SK-N-SH treated with all-trans-retinoic acid at 6 μM for 48 hours (cell line): ENCODE measurements at regions not wholly inside any gene's neighbourhood (a gene's known extent, or its start where the extent isn't known, plus 50 kb on each side); places are given as distances from the start of the nearest gene placed in this dataset.

Source experiments
- ATAC-seq: fragments of 200-7000 bp; cut with Tn5 transposase; 3 replicates; pipeline ENCODE4 v1.9.1; 2020; ENCODE audit warnings: mild to moderate bottlenecking, moderate library complexity
- ARNTL ChIP-seq: fragments of 450-650 bp; formaldehyde crosslinking; IDR thresholded peaks from 2 replicates; pipeline ENCODE4 v1.5.0; 2020; ENCODE audit warnings: low read depth, mild to moderate bottlenecking, moderate library complexity, borderline replicate concordance
- BACH2 ChIP-seq: fragments of 250-450 bp; sonication (Bioruptor Pico); IDR thresholded peaks from 2 replicates; pipeline ENCODE4 v1.9.0; 2021; ENCODE audit warnings: mild to moderate bottlenecking, borderline replicate concordance
- CREB5 ChIP-seq: fragments of 250-450 bp; sonication (Bioruptor Pico); IDR thresholded peaks from 2 replicates; pipeline ENCODE4 v1.5.1; 2020; ENCODE audit warnings: low read depth, mild to moderate bottlenecking, moderate library complexity
- CSRNP3 ChIP-seq: fragments of 250-450 bp; sonication (Bioruptor Pico); IDR thresholded peaks from 2 replicates; pipeline ENCODE4 v1.5.1; 2021; ENCODE audit warnings: mild to moderate bottlenecking, moderate library complexity
- ESRRG ChIP-seq: fragments of 250-450 bp; sonication (Bioruptor Pico); IDR thresholded peaks from 2 replicates; pipeline ENCODE4 v1.6.1; 2021; ENCODE audit warnings: mild to moderate bottlenecking
- GLIS3 ChIP-seq: fragments of 250-450 bp; sonication (Bioruptor Pico); IDR thresholded peaks from 2 replicates; pipeline ENCODE4 v1.5.0; 2020; ENCODE audit warnings: mild to moderate bottlenecking, moderate library complexity
- ISL1 ChIP-seq: fragments of 250-450 bp; sonication (Bioruptor Pico); IDR thresholded peaks from 2 replicates; pipeline ENCODE4 v2.1.2; 2022; ENCODE audit warnings: mild to moderate bottlenecking, moderate library complexity
- OSR1 ChIP-seq: fragments of 250-450 bp; sonication (Bioruptor Pico); IDR thresholded peaks from 2 replicates; pipeline ENCODE4 v1.8.0; 2022; ENCODE audit warnings: moderate library complexity, mild to moderate bottlenecking, inconsistent platforms
- PATZ1 ChIP-seq: fragments of 250-450 bp; sonication (Bioruptor Pico); IDR thresholded peaks from 2 replicates; pipeline ENCODE4 v1.8.0; 2020; ENCODE audit warnings: mild to moderate bottlenecking, moderate library complexity, borderline replicate concordance
- POU6F1 ChIP-seq: fragments of 250-450 bp; sonication (Bioruptor Pico); IDR thresholded peaks from 2 replicates; pipeline ENCODE4 v1.8.0; 2021; ENCODE audit warnings: low read depth, mild to moderate bottlenecking, moderate library complexity, borderline replicate concordance
- PPARA ChIP-seq: fragments of 250-450 bp; sonication (Bioruptor Pico); IDR thresholded peaks from 2 replicates; pipeline ENCODE4 v1.5.0; 2020; ENCODE audit warnings: mild to moderate bottlenecking, borderline replicate concordance
- RARB ChIP-seq: fragments of 250-450 bp; sonication (Bioruptor Pico); IDR thresholded peaks from 2 replicates; pipeline ENCODE4 v1.8.0; 2021; ENCODE audit warnings: mild to moderate bottlenecking, moderate library complexity
- SNAI2 ChIP-seq: fragments of 250-450 bp; sonication (Bioruptor Pico); IDR thresholded peaks from 2 replicates; pipeline ENCODE4 v1.5.0; 2020; ENCODE audit warnings: mild to moderate bottlenecking, moderate library complexity
- TOX ChIP-seq: fragments of 250-450 bp; sonication (Bioruptor Pico); IDR thresholded peaks from 2 replicates; pipeline ENCODE4 v1.8.0; 2021; ENCODE audit warnings: mild to moderate bottlenecking, moderate library complexity, borderline replicate concordance
- TSHZ2 ChIP-seq: fragments of 250-450 bp; sonication (Bioruptor Pico); IDR thresholded peaks from 2 replicates; pipeline ENCODE4 v1.5.0; 2020; ENCODE audit warnings: mild to moderate bottlenecking, moderate library complexity
- ZFP3 ChIP-seq: fragments of 250-450 bp; sonication (Bioruptor Pico); IDR thresholded peaks from 2 replicates; pipeline ENCODE4 v1.5.0; 2020; ENCODE audit warnings: mild to moderate bottlenecking, moderate library complexity
- ZFP30 ChIP-seq: fragments of 450-650 bp; formaldehyde crosslinking; IDR thresholded peaks from 2 replicates; pipeline ENCODE4 v1.5.0; 2022; ENCODE audit warnings: mild to moderate bottlenecking, moderate library complexity
- ZNF565 ChIP-seq: fragments of 450-650 bp; formaldehyde crosslinking; conservative IDR thresholded peaks from 2 replicates; pipeline ENCODE4 v1.5.0; 2020; ENCODE audit warnings: low read depth, mild to moderate bottlenecking, moderate library complexity
- ZNF70 ChIP-seq: fragments of 450-650 bp; formaldehyde crosslinking; IDR thresholded peaks from 2 replicates; pipeline ENCODE4 v1.5.0; 2020; ENCODE audit warnings: mild to moderate bottlenecking, moderate library complexity
- ZNF8 ChIP-seq: fragments of 450-650 bp; formaldehyde crosslinking; IDR thresholded peaks from 2 replicates; pipeline ENCODE4 v1.5.0; 2020; ENCODE audit warnings: mild to moderate bottlenecking, moderate library complexity

GRCh38 chr5:54659700-54660131 lies 142.2 kb downstream of the SNX18 start:
- ATAC-seq = no peak
- TF ChIP-seq PATZ1 (CRISPR knock-in tag) (no peak), RARB (no peak), SNAI2 (CRISPR knock-in tag) (no peak), BACH2 (CRISPR knock-in tag) (no peak), ESRRG (CRISPR knock-in tag) (no peak), CREB5 (CRISPR knock-in tag) (no peak), ZFP30 (CRISPR knock-in tag) (no peak), OSR1 (CRISPR knock-in tag) (no peak), ZNF565 (no peak), ZFP3 (CRISPR knock-in tag) (no peak), GLIS3 (CRISPR knock-in tag) (no peak), TOX (CRISPR knock-in tag) (no peak), ZNF70 (CRISPR knock-in tag) (no peak), ISL1 (CRISPR knock-in tag) (no peak), TSHZ2 (CRISPR knock-in tag) (no peak), CSRNP3 (CRISPR knock-in tag) (no peak)

GRCh38 chr5:54658010-54658409 lies 140.5 kb downstream of the SNX18 start:
- no peak; the same call in 2 of the 3 replicates for ATAC-seq
- TF ChIP-seq ZFP30 (CRISPR knock-in tag) = no peak
- TF ChIP-seq ZNF565 = no peak
- no peak for TF ChIP-seq ZNF8 (CRISPR knock-in tag)
- no peak for TF ChIP-seq RARB
- no peak for TF ChIP-seq BACH2 (CRISPR knock-in tag)
- no peak for TF ChIP-seq POU6F1 (CRISPR knock-in tag)
- no peak for TF ChIP-seq TSHZ2 (CRISPR knock-in tag)
- TF ChIP-seq CSRNP3 (CRISPR knock-in tag) = no peak
- no peak for TF ChIP-seq CREB5 (CRISPR knock-in tag)
- TF ChIP-seq PPARA (CRISPR knock-in tag) = no peak
- TF ChIP-seq ARNTL (CRISPR knock-in tag) = no peak
- no peak for TF ChIP-seq ZNF70 (CRISPR knock-in tag)
- TF ChIP-seq ESRRG (CRISPR knock-in tag) = no peak
